ENCODE measurements at regions not wholly inside any gene's neighbourhood (a gene's known extent, or its start where the extent isn't known, plus 50 kb on each side); places are given as distances from the start of the nearest gene placed in this dataset.
"Not testable (repeated sequence)": the region's sequence is repeated elsewhere in the genome, so short reads cannot be mapped to it uniquely, and the experiment has no call there.

DNA sequence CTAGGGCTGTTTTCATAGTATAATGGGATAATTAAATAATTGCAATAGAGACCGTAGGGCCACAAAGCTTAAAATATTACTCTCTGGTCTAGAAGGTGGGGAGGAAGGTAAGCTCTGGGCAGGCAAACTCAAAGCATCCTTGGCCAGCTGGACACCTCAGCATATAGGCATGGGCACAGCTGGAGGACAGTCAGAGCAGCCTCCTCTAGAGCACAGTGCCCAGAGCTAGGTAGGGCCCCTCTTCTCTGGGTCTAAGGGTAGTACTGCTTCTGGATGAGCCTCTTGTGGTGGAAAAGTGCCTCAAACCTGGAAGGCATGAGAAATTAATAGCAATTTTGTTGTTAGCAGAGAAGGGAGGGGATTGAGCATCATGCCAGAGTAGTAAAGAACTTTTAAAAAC is 116.9 kb upstream of the FOXN2 start:
- DNase-seq = no peak

DNA sequence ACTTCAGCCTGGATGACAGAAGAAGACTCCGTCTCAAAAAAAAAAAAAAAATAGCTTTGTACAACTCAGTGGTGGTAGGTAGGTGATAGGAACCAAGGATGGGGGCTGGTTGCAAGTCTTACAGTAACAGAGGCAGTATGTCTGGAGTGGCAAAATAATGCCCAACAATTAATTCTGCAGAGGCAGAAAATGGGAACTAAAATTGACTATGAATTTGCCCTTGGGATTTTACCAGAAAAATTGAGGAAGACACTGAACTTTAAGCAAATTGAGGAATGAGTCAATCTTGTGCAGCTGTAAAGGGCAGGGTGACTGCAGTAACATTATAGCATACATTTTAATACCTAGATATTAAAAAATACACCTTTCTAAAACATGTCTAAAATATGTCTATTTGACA is 116.1 kb upstream of the FOXN2 start:
- DNase-seq = peak; percentile 70 to 91 (median 89)

GRCh38 chr2:48199070-48199469 is 115.4 kb upstream of the FOXN2 start:
- no peak for DNase-seq

GRCh38 chr2:48200620-48201293 is 113.7 kb upstream of the FOXN2 start:
- no peak for DNase-seq

DNA sequence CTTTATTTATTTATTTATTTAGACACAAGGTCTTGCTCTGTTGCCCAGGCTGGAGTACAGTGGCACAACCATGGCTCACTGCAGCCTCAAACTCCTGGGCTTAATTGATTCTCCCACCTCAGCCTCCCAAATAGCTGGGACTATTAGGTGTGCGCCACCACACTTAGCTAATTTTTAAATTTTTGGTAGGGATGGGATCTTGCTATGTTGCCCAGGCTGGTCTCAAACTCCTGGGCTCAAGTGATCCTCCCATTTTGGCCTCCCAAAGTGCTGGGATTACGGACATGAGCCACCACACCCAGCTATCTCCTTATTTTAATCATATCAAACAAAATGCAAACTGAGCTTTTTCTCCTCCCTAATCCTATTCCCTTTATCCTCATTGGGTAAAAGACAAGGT is 113.0 kb upstream of the FOXN2 start:
- not testable (repeated sequence) for DNase-seq

GRCh38 chr2:48202863-48203642 is 111.4 kb upstream of the FOXN2 start:
- no peak for DNase-seq

DNA sequence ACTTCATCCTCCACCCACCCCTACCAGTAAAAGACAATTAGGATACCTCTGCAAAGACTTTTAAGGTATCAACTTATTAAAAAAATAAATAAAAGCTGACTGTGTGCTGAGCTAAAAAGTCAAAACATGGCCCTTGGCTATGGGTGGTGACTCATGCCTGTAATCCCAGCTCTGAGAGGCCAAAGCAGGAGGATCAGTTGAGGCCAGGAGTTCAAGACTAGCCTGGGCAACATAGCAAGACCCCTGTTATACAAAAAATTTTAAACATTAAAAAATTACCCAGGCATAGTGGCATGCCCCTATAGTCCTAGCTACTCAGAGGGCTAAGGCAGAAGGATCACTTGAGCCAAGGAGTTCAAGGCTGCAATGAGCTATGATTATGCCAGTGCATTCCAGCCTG is 110.8 kb upstream of the FOXN2 start:
- DNase-seq = no peak

DNA sequence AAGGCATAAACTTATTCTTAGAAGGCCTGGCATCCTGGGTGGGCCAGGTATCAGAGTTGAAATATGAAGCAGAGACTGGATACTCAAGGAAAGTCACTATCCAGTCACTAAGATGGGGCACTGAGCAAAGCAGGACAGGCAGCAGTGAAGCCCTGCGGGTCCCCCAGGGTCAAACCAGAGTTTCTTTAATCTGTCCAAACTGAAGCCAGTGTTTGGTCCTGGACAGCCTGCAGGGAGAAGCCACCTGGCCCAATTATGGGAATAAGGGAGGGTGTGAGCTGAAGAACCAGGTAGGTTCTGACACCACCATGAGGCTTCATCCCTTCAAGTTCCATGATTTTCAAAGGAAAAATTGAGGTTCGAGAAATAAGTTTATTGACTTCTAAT is 109.7 kb upstream of the FOXN2 start:
- no peak for DNase-seq

DNA sequence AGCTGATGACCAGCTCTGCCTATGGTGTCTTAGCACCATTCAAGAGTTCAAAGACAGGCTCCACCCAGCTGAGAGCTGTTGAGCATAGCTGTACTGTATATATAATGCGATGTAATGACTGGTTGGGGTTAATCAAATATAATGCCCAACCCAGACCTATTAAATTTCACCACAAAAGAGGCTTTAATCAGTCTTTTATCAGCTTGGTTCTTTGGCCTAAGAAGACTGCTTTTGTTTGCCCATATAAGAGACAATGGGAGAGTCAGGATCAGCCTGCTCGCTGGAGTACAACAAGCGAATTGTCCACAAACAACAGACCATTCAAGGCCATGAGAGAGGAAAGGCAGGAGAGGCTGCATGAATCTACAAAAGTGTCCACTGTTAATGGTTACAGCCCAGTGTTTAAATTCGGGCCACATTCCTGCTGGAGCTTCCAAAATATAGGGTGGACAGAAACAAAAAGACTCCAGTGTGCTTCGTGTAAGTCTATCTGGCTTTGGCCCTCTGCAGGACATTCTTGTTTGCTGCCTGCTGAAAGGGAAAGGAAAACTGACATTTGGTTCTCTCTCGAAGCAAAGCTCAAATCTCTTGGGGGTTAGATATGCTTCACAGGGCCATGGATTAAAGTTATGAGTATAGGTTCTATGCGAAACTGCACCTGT is 109.2 kb upstream of the FOXN2 start:
- peak; percentile 48 to 52 (median 52) for DNase-seq

- peak; percentile 47 to 65 (median 64) for DNase-seq
Observed at GRCh38 chr2:48206056-48206656, 108.3 kb upstream of the FOXN2 start.

DNA sequence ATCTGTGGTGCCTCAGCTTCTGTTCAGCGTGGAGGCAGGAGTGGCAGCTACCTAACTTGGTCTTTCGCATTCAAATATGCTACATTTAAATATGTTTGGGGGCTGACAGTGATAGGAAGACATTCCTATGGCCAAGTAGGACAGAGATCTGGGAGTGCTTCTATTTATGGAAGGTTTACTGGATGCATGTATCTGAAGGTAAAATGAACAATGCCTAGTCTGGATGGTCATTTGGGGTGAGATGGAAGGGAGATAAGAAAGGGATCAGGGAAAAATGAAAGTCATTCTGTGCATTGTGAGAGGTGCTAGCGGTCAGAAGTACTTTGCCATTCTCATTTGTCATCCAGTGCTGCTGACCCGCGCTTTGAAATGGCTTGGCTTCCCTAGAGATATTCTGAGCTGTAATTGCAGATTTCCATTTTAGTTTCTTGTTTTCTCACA is 107.3 kb upstream of the FOXN2 start:
- DNase-seq = no peak

- peak in 2 of 3 donors; percentile 35 to 47 for DNase-seq
Observed at GRCh38 chr2:48207851-48208250, 106.6 kb upstream of the FOXN2 start.

GRCh38 chr2:48209214-48209885 is 105.1 kb upstream of the FOXN2 start:
- peak; percentile 31 to 46 (median 34) for DNase-seq

DNA sequence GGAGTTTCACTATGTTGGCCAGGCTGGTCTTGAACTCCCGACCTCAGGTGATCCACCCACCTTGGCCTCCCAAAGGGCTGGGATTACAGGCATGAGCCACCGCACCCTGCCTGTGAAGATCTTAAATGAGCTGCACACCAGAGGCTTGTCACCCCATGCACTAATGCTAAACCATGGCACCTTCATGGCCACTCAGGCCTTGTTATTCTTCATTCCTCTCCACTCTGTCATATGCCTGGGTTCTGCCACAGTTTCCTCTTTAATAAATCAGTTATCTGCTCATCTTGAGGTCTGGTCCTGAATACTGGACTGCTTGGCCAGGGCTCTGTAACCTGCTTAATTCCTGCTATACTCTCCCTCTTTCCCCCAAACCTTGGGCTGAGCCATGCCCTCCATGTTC is 104.3 kb upstream of the FOXN2 start:
- DNase-seq = no peak

- DNase-seq = no peak
Observed at GRCh38 chr2:48213646-48214045, 100.8 kb upstream of the FOXN2 start.

GRCh38 chr2:48218169-48218568 is 96.3 kb upstream of the FOXN2 start:
- no peak for DNase-seq

DNA sequence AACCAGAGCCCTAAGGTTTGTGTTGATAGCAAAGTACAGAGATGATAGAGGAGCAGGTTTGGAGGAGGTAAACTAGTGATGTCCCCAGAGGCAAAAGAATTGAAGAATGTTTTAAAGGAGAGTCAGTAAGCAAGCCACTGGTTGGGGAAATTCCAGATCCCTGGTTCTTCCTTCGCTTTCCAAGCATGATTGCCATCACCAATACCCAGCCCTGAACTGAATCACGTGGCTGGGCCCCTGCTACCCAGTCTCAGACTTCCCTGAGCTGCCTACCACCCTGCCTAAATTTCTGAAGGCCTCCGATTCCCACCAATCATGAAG is 95.3 kb upstream of the FOXN2 start:
- no peak for DNase-seq

- DNase-seq = no peak
Observed at GRCh38 chr2:48219555-48220436, 94.7 kb upstream of the FOXN2 start.

- DNase-seq = peak; percentile 29 to 70 (median 64)
Observed at GRCh38 chr2:48220501-48220900, 94.0 kb upstream of the FOXN2 start.

DNA sequence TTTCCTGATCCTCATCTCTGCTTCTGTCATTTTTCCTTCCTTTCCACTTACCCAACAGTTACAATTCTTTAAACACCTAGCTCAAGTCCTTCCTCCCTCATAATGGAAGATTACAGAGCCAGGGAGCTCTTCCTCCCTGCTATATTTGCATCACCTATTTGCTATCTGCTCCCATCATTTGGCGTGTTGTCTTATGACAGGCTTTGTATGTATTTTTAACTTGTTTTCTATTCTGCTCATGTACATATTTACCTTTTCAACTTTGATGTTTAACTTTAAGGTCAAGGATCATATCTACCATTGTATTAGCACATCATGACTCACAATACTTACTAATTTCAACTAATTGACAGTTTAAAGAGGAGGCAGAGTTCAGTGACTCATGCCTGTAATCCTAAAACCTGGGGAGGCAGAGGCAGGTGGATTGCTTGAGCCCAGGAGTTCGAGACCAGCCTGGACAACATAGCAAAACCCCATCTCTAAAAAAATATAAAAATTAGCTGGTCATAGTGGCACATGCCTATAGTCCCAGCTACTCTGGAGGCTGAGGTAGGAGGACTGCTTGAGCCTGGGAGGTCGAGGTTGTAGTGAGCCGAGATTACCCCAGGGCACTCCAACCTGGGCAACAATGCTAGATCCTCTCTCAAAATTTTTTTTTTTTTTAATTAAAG is 92.5 kb upstream of the FOXN2 start:
- DNase-seq = peak in 1 of 3 donors; percentile 22

DNA sequence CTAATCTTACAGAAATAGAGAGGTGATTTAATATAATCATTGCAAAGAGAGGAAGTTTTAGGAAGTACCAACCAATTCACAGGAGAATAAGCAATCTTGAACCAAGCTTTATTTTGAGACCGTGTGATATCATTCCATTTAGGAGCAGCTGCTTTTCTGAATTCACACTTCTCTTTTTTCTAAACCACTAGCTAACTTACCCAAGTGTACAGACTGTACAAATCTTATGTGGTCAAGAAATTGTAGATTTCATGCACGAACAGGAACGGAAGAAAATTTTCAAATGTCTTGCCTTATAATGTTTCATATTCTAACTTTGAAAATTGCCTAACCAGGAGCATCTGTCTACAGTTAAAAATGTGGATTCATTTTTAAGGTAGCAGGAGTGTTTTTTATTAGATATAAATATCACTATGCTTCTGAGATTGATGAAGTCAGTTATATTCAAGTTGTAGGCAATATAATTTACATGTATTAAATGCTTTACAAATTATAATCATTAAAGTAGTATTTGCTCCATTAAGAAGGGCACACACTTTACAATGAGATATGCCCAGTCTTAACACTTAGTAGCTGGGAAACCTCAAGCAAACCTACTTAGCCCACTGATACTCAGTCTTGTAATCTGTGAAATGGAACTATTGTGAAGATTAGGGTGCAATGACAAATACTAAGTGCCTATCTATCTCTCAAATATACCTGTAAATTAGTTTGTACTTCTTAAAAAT is 86.7 kb upstream of the FOXN2 start:
- DNase-seq = peak; percentile 63 to 92 (median 84)
